NCI-H128 (cell line): ENCODE measurements at regions not wholly inside any gene's neighbourhood (a gene's known extent, or its start where the extent isn't known, plus 50 kb on each side); places are given as distances from the start of the nearest gene placed in this dataset.

Experiments
- DNase-seq: peaks from one replicate; lab custom pipeline; 2025; ENCODE audit not compliant: unreplicated experiment; lab: John Stamatoyannopoulos, UW

- DNase-seq: no peak
Measured at GRCh38 chr14:38105106-38105702, 102.5 kb upstream of the SSTR1 start.

GRCh38 chr14:38107216-38107631 lies 100.5 kb upstream of the SSTR1 start:
- no peak for DNase-seq

GRCh38 chr14:38108681-38109080 lies 99.0 kb upstream of the SSTR1 start:
- DNase-seq: no peak

- DNase-seq: no peak
Measured at GRCh38 chr14:38110258-38110657, 97.4 kb upstream of the SSTR1 start.

- no peak for DNase-seq
Measured at GRCh38 chr14:38111046-38111445, 96.7 kb upstream of the SSTR1 start.

- DNase-seq: no peak
Measured at GRCh38 chr14:38113546-38113945, 94.2 kb upstream of the SSTR1 start.

- DNase-seq: no peak
Measured at GRCh38 chr14:38116895-38117294, 90.8 kb upstream of the SSTR1 start.

GRCh38 chr14:38120109-38120508 lies 87.6 kb upstream of the SSTR1 start:
- no peak for DNase-seq

GRCh38 chr14:38121320-38122020 lies 86.2 kb upstream of the SSTR1 start:
- DNase-seq: no peak

GRCh38 chr14:38122241-38122640 lies 85.5 kb upstream of the SSTR1 start:
- no peak for DNase-seq

- DNase-seq: no peak
Measured at GRCh38 chr14:38124506-38124905, 83.2 kb upstream of the SSTR1 start.

GRCh38 chr14:38125481-38126037 lies 82.1 kb upstream of the SSTR1 start:
- DNase-seq: no peak

- DNase-seq: no peak
Measured at GRCh38 chr14:38127356-38127755, 80.3 kb upstream of the SSTR1 start.

GRCh38 chr14:38127784-38128183 lies 79.9 kb upstream of the SSTR1 start:
- DNase-seq: no peak

- no peak for DNase-seq
Measured at GRCh38 chr14:38128640-38129039, 79.1 kb upstream of the SSTR1 start.

GRCh38 chr14:38129192-38129591 lies 78.5 kb upstream of the SSTR1 start:
- no peak for DNase-seq

- DNase-seq: no peak
Measured at GRCh38 chr14:38129705-38130104, 78.0 kb upstream of the SSTR1 start.

- DNase-seq: no peak
Measured at GRCh38 chr14:38134416-38135030, 73.2 kb upstream of the SSTR1 start.

- DNase-seq: no peak
Measured at GRCh38 chr14:38135106-38135867, 72.4 kb upstream of the SSTR1 start.

GRCh38 chr14:38137005-38137404 lies 70.7 kb upstream of the SSTR1 start:
- no peak for DNase-seq

GRCh38 chr14:38138473-38139138 lies 69.1 kb upstream of the SSTR1 start:
- no peak for DNase-seq
